Osteocyte (in vitro differentiated cells): ENCODE measurements at regions not wholly inside any gene's neighbourhood (a gene's known extent, or its start where the extent isn't known, plus 50 kb on each side); places are given as distances from the start of the nearest gene placed in this dataset.

Experiments
- DNase-seq: peaks from one replicate; pipeline ENCODE4 v3.0.0; 2021; ENCODE audit warnings: mixed read lengths; ENCODE audit not compliant: unreplicated experiment; ENCODE audit errors: extremely low spot score
- H3K27ac Mint-ChIP-seq: one replicate; pipeline ENCODE4 v1.8.0; 2021; ENCODE audit warnings: mild to moderate bottlenecking, mixed read lengths; ENCODE audit not compliant: unreplicated experiment
- H3K27me3 Mint-ChIP-seq: one replicate; pipeline ENCODE4 v1.8.0; 2021; ENCODE audit warnings: mixed read lengths; ENCODE audit not compliant: unreplicated experiment
- H3K36me3 Mint-ChIP-seq: one replicate; pipeline ENCODE4 v1.8.0; 2021; ENCODE audit warnings: mixed read lengths; ENCODE audit not compliant: unreplicated experiment
- H3K4me1 Mint-ChIP-seq: one replicate; pipeline ENCODE4 v1.8.0; 2021; ENCODE audit warnings: mixed read lengths; ENCODE audit not compliant: unreplicated experiment
- H3K4me3 Mint-ChIP-seq: one replicate; pipeline ENCODE4 v1.8.0; 2021; ENCODE audit warnings: mild to moderate bottlenecking, moderate library complexity, mixed read lengths; ENCODE audit not compliant: unreplicated experiment
- H3K9me3 Mint-ChIP-seq: one replicate; pipeline ENCODE4 v1.8.0; 2021; ENCODE audit warnings: mixed read lengths; ENCODE audit not compliant: unreplicated experiment
- CTCF ChIP-seq: fragments of 200-600 bp; sonication (generic); IDR thresholded peaks from 2 replicates; pipeline ENCODE4 v1.5.0; 2021; ENCODE audit warnings: antibody characterized with exemption, mild to moderate bottlenecking, moderate library complexity

- DNase-seq: no peak
- Mint-ChIP-seq H3K4me3 (no peak overlapping the region), H3K4me1 (no peaks in the 10 kb centered on the region), H3K27me3 (peaks cover 25% of the 10 kb centered on the region), H3K9me3 (peaks cover 9% of the 10 kb centered on the region), H3K27ac (no peak overlapping the region), H3K36me3 (no peaks in the 10 kb centered on the region)
- no peak for TF ChIP-seq CTCF
Observed at GRCh38 chr4:79831701-79832514, 241.1 kb downstream of the ANTXR2 start.

GRCh38 chr4:79831119-79831528, 241.9 kb downstream of the ANTXR2 start:
- Mint-ChIP-seq H3K27me3 (peaks cover 19% of the 10 kb centered on the region), H3K4me3 (no peak overlapping the region), H3K4me1 (no peaks in the 10 kb centered on the region), H3K9me3 (peaks cover under 1% of the 10 kb centered on the region), H3K36me3 (no peaks in the 10 kb centered on the region), H3K27ac (no peak overlapping the region)
- no peak for TF ChIP-seq CTCF
- DNase-seq: no peak

- Mint-ChIP-seq H3K27me3 (peaks cover 13% of the 10 kb centered on the region), H3K9me3 (no peaks in the 10 kb centered on the region), H3K36me3 (no peaks in the 10 kb centered on the region), H3K4me3 (no peak overlapping the region), H3K27ac (no peak overlapping the region), H3K4me1 (no peaks in the 10 kb centered on the region)
- DNase-seq: no peak
- no peak for TF ChIP-seq CTCF
Observed at GRCh38 chr4:79827283-79827682, 245.7 kb downstream of the ANTXR2 start.

- no peak for DNase-seq
- Mint-ChIP-seq H3K9me3 (no peaks in the 10 kb centered on the region), H3K27ac (no peak overlapping the region)
Observed at GRCh38 chr4:79823148-79823763, 249.8 kb downstream of the ANTXR2 start.

More at GRCh38 chr4:79823148-79823763, 249.8 kb downstream of the ANTXR2 start:
- Mint-ChIP-seq H3K4me3 (no peak overlapping the region), H3K36me3 (no peaks in the 10 kb centered on the region), H3K27me3 (peaks cover 6% of the 10 kb centered on the region), H3K4me1 (no peaks in the 10 kb centered on the region)
- no peak for TF ChIP-seq CTCF
